HepG2 (cell line): ENCODE measurements at regions not wholly inside any gene's neighbourhood (a gene's known extent, or its start where the extent isn't known, plus 50 kb on each side); places are given as distances from the start of the nearest gene placed in this dataset.

Experiments used
- CTCF ChIP-seq: sonication (generic); formaldehyde crosslinking; IDR thresholded peaks from 2 replicates; pipeline ENCODE4 v1.5.0; 2020; ENCODE audit warnings: mild to moderate bottlenecking, missing genetic modification reagents, moderate library complexity
- DNMT3B ChIP-seq: conservative IDR thresholded peaks from 2 replicates; pipeline ENCODE4 v1.6.1; 2016; ENCODE audit warnings: missing biosample characterization, control low read depth
- HDAC2 ChIP-seq: sonication (generic); formaldehyde crosslinking; IDR thresholded peaks from 2 replicates; pipeline ENCODE4 v1.4.0; 2020; ENCODE audit warnings: missing genetic modification reagents
- MAX ChIP-seq: IDR thresholded peaks from 2 replicates; pipeline ENCODE4 v1.6.1; 2012; ENCODE audit warnings: inconsistent platforms
- MED1 ChIP-seq: sonication (generic); formaldehyde crosslinking; IDR thresholded peaks from 2 replicates; pipeline ENCODE4 v1.4.0; 2020; ENCODE audit warnings: missing genetic modification reagents
- NFIC ChIP-seq: IDR thresholded peaks from 2 replicates; pipeline ENCODE4 v1.6.1; 2012; ENCODE audit warnings: mild to moderate bottlenecking, low read length, inconsistent platforms
- RXRA ChIP-seq: sonication (generic); formaldehyde crosslinking; IDR thresholded peaks from 2 replicates; pipeline ENCODE4 v1.5.1; 2020; ENCODE audit warnings: missing genetic modification reagents
- TAF1 ChIP-seq: sonication (generic); formaldehyde crosslinking; IDR thresholded peaks from 2 replicates; pipeline ENCODE4 v1.4.0; 2020; ENCODE audit warnings: missing genetic modification reagents
- TSC22D2 ChIP-seq: sonication (generic); formaldehyde crosslinking; IDR thresholded peaks from 2 replicates; pipeline ENCODE4 v1.5.1; 2020; ENCODE audit warnings: missing genetic modification reagents, mild to moderate bottlenecking, borderline replicate concordance
- ZFP36L1 ChIP-seq: sonication (generic); formaldehyde crosslinking; IDR thresholded peaks from 2 replicates; pipeline ENCODE4 v1.8.0; 2022; ENCODE audit warnings: mild to moderate bottlenecking, missing genetic modification reagents, moderate library complexity
- ZMYM2 ChIP-seq: sonication (generic); formaldehyde crosslinking; IDR thresholded peaks from 2 replicates; pipeline ENCODE4 v1.8.0; 2022; ENCODE audit warnings: mild to moderate bottlenecking, missing genetic modification reagents
- ZNF329 ChIP-seq: sonication (generic); formaldehyde crosslinking; IDR thresholded peaks from 2 replicates; pipeline ENCODE4 v1.9.0; 2021; ENCODE audit warnings: low read depth, mild to moderate bottlenecking, missing genetic modification reagents
- ZNF407 ChIP-seq: sonication (generic); formaldehyde crosslinking; IDR thresholded peaks from one replicate; pipeline ENCODE4 v1.5.1; 2020; ENCODE audit warnings: mild to moderate bottlenecking, missing genetic modification reagents; ENCODE audit errors: not compliant biosample characterization
- ZNF746 ChIP-seq: sonication (generic); formaldehyde crosslinking; IDR thresholded peaks from 2 replicates; pipeline ENCODE4 v1.8.0; 2022; ENCODE audit warnings: mild to moderate bottlenecking, missing genetic modification reagents

- TF ChIP-seq MAX (no peak), ZFP36L1 (CRISPR knock-in tag) (no peak), MED1 (CRISPR knock-in tag) (no peak), ZNF746 (CRISPR knock-in tag) (no peak), TSC22D2 (no peak), NFIC (no peak), DNMT3B (no peak), ZNF407 (CRISPR knock-in tag) (no peak), CTCF (CRISPR knock-in tag) (no peak), RXRA (CRISPR knock-in tag) (no peak), HDAC2 (CRISPR knock-in tag) (no peak), ZNF329 (no peak), ZMYM2 (CRISPR knock-in tag) (no peak), TAF1 (no peak)
Observed at GRCh38 chr4:171532968-171533367, 280.2 kb upstream of the GALNTL6 start.
